ENCODE measurements at regions not wholly inside any gene's neighbourhood (a gene's known extent, or its start where the extent isn't known, plus 50 kb on each side); places are given as distances from the start of the nearest gene placed in this dataset.
A peak's percentile ranks its signal among the peaks of the same experiment; 100 is the strongest.

DNA sequence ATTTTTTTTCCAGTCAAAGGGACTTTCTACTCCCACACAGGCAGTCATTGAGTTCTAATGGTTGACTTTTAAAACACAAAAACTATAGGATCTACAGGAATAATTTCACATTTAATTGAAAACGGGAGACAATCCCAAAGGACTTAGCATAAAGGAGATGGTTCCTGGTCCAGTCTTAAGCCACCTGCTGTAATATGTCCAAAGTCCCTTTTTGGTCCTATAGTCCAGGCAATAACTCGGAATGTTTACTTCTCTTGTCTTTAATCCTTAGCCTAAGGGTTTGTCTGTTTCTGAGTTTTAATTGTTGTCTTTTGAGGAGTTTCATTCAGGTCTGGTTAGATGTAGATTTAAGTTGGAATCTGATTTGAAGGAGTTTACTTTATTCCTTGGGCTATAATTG lies 184.9 kb downstream of the BAMBI start:
- no peaks in the 10 kb centered on the region for H3K27me3 ChIP-seq
- H3K4me2 ChIP-seq = no peak overlapping the region
- TF ChIP-seq Cebpa-rat (IDR thresholded peaks at IDR 0.05) = no peak
- peaks cover 10 to 38% (median 18%) of the 10 kb centered on the region in 11 experiments for H3K9me3 ChIP-seq (replicated peaks in 1 of 11)
- no peak overlapping the region for H3K9ac ChIP-seq
- no peak overlapping the region for H3K4me3 ChIP-seq
- H4K20me1 ChIP-seq = no peaks in the 10 kb centered on the region
- 0 out of 20 replicates have a peak, but pooled peaks cover 0 to 10% (median 0%) of the 10 kb centered on the region in 10 experiments for H3K4me1 ChIP-seq
- H3K27ac ChIP-seq = no peak overlapping the region
- peaks cover 0 to 2% (median 0%) of the 10 kb centered on the region in 11 experiments; a peak in 2 of 22 replicates for H3K36me3 ChIP-seq

DNA sequence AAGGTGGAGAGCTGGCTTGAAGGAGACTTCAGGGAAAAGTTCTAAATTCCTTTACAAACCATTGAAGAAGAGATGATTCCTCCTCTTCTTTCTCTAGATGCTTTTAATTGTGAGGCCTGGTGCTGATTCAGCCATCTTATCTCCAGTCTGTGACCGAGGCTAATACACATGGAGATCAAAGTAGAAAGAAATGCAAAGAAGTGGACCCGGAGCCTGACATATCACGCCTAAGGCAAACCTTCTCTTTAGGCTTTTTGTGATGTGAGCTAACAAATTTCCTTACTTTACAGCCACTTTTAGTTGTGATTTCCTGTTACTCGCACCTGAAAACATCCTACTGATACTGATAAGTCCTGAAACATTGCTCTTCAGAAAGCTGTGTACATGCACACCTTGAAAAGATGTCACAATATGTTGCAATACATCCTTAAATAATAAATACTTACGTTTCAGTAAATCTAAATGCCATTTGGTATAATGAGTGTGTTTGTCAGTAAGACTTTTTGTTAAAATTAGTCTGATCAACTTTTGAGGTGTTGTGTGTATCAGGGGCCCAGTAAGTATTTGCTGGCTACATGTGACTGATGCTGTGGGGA lies 192.4 kb downstream of the BAMBI start:
- no peak overlapping the region for H3K4me2 ChIP-seq
- H3K36me3 ChIP-seq = no peaks in the 10 kb centered on the region
- H3K4me1 ChIP-seq = peaks cover 0 to 6% (median 0%) of the 10 kb centered on the region in 10 experiments; a peak in 3 of 20 replicates
- no peak overlapping the region for H3K4me3 ChIP-seq
- H3K27ac ChIP-seq = no peak overlapping the region
- peaks cover 0 to 13% (median 8%) of the 10 kb centered on the region in 11 experiments; a peak in 11 of 22 replicates for H3K9me3 ChIP-seq (replicated peaks in 1 of 11)
- H3K9ac ChIP-seq = no peak overlapping the region
- no peaks in the 10 kb centered on the region for H4K20me1 ChIP-seq
- TF ChIP-seq Cebpa-rat (IDR thresholded peaks at IDR 0.05) = 0 out of 22 replicates have a peak, but pooled peaks of 2 of the 11 experiments have one; percentile 17 to 39
- no peaks in the 10 kb centered on the region for H3K27me3 ChIP-seq

DNA sequence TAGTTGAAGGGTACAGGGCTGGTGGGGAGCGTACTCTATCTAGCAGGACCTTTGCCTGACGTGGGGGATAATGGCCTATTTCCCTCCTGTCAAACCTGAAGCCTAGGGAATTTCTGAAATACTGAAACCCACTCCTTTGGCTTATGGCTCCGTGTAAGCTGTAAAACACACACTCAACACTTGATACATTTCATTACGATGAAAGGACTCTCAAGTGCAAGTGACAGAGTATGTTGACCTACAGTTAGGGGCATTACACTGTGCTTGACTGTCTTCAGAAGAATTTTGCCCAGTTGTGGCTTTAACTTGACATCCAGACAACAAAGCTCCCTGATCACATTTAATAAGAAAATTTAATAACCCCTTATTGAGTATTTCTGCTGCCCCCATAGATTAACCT lies 194.3 kb downstream of the BAMBI start:
- Histone ChIP-seq H3K27me3 (no peaks in the 10 kb centered on the region), H3K4me1 (peaks cover 0 to 12% (median 0%) of the 10 kb centered on the region in 10 experiments; a peak in 6 of 20 replicates), H3K27ac (no peak overlapping the region), H3K4me3 (no peak overlapping the region), H3K4me2 (no peak overlapping the region), H3K9me3 (replicated peaks in 1 of 11) (peaks cover 0 to 14% (median 8%) of the 10 kb centered on the region in 11 experiments; a peak in 11 of 22 replicates), H3K9ac (no peak overlapping the region), H3K36me3 (no peaks in the 10 kb centered on the region), H4K20me1 (no peaks in the 10 kb centered on the region)
- TF ChIP-seq Cebpa-rat (IDR thresholded peaks at IDR 0.05) = no peak

DNA sequence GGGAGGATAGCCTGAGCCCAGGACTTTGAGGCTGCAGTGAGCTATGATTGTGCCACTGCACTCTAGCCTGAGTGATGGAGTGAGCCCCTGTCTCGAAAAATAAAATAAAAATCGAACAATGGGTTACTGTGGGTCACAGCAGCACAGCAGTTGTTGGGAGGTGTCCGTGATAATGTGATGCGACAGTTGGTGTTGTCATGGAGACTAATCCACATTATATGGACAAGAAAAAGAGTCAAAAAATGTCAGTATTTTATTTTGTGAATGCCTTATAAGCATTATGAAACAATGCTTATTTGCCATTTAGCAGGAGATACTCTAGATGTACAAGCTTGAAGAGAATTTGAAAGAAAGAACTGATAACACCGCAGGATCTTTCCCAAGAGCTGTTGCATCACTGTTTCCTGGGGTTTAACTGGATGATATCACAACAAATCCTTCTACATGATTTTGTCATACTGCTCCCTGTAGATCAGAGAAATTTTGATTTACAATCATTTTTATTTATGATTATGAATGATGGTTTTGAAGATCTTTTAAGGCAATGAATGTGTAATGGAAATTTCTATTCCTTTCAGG lies 195.4 kb downstream of the BAMBI start:
- no peaks in the 10 kb centered on the region for H4K20me1 ChIP-seq
- H3K4me3 ChIP-seq = no peak overlapping the region
- TF ChIP-seq Cebpa-rat (IDR thresholded peaks at IDR 0.05) = no peak
- H3K36me3 ChIP-seq = no peaks in the 10 kb centered on the region
- H3K4me1 ChIP-seq = peaks cover 0 to 15% (median 0%) of the 10 kb centered on the region in 10 experiments; a peak in 6 of 20 replicates
- no peaks in the 10 kb centered on the region for H3K27me3 ChIP-seq
- no peak overlapping the region for H3K4me2 ChIP-seq
- peaks cover 0 to 14% (median 8%) of the 10 kb centered on the region in 11 experiments; a peak in 11 of 22 replicates for H3K9me3 ChIP-seq (replicated peaks in 1 of 11)
- no peak overlapping the region for H3K27ac ChIP-seq
- H3K9ac ChIP-seq = no peak overlapping the region

DNA sequence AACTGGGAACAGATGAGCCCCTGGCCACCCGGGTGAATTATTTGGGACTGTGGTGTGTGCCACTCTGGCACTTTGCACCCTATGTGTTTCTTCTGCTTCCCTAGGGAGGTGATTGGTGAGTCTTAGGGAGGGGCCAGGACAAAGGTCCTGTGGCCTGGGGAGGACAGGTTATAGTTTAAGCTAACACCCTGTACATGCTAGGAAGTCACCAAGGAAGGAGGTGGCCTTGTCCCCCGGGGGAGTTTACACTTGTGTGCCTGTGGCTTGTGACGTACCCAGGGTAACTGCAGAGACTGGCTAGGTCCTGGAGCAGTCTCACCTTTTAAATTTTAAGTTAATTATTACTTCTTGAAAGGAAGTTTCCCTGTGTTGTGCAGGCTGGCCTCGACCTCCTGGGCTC lies 196.2 kb downstream of the BAMBI start:
- Histone ChIP-seq H3K9ac (no peak overlapping the region), H3K9me3 (replicated peaks in 1 of 11) (peaks cover 0 to 14% (median 8%) of the 10 kb centered on the region in 11 experiments; a peak in 11 of 22 replicates)
- TF ChIP-seq Cebpa-rat (IDR thresholded peaks at IDR 0.05) = no peak

DNA sequence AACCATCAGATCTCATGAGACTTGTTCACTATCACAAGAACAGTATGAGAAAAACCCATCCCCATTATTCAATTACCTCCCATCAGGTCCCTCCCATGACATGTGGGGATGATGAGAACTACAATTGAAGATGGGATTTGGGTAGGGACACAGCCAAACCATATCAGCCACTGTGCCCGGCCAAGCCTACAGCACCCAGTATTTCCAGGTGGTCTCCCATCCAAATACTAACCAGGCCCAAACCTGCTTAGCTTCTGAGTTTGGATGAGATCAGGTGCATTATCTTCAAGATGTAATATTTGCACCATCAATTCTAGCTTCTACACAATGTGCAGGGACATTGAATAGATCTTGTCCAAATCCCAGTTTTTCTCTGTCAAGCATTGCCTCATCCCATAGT lies 196.9 kb downstream of the BAMBI start:
- H3K4me3 ChIP-seq = no peak overlapping the region
- peaks cover 0 to 14% (median 8%) of the 10 kb centered on the region in 11 experiments; a peak in 11 of 22 replicates for H3K9me3 ChIP-seq (replicated peaks in 1 of 11)
- TF ChIP-seq Cebpa-rat (IDR thresholded peaks at IDR 0.05) = no peak
- H4K20me1 ChIP-seq = no peaks in the 10 kb centered on the region
- H3K27me3 ChIP-seq = no peaks in the 10 kb centered on the region
- H3K36me3 ChIP-seq = no peaks in the 10 kb centered on the region
- H3K27ac ChIP-seq = no peak overlapping the region
- no peak overlapping the region for H3K9ac ChIP-seq
- H3K4me1 ChIP-seq = peaks cover 0 to 16% (median 0%) of the 10 kb centered on the region in 10 experiments; a peak in 6 of 20 replicates
- H3K4me2 ChIP-seq = no peak overlapping the region

More for the DNA sequence above, 196.2 kb downstream of the BAMBI start:
- Histone ChIP-seq H3K36me3 (no peaks in the 10 kb centered on the region), H3K27ac (no peak overlapping the region), H3K27me3 (no peaks in the 10 kb centered on the region), H3K4me1 (peaks cover 0 to 15% (median 0%) of the 10 kb centered on the region in 10 experiments; a peak in 6 of 20 replicates), H3K4me3 (no peak overlapping the region), H3K4me2 (peak overlapping the region in 2 of 11 experiments; percentile 1 to 15; a peak in 2 of 22 replicates), H4K20me1 (no peaks in the 10 kb centered on the region)

DNA sequence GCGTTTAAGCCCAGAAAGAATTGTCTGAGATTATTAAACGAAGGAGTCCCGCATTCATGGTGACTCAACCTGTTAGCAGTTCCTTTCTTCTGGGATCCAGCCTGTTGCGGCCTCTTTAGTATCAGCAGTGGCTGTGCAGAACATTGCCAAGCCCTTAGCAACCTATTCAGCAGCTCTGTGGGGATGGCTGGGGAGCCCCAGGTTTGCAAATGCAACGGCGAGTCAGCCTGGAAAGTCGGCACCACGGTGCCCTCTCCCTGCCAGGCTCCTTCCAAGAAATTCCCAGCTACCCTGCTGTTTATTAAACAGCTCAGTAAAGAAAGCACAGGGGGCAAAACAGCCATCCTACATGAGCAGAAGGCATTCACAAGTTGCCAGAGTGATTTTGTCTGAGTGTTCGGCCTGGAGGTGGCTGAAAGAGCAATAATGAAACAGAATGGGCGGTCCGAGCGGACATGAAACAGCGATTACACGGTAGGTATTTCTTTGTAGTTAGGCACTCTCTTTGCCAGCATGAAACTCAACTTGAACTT lies 198.3 kb downstream of the BAMBI start:
- TF ChIP-seq Cebpa-rat (IDR thresholded peaks at IDR 0.05) = no peak
- no peak overlapping the region for H3K27ac ChIP-seq
- no peak overlapping the region for H3K4me2 ChIP-seq
- H3K4me3 ChIP-seq = no peak overlapping the region
- H3K27me3 ChIP-seq = no peaks in the 10 kb centered on the region
- peaks cover 0 to 14% (median 8%) of the 10 kb centered on the region in 11 experiments; a peak in 11 of 22 replicates for H3K9me3 ChIP-seq (replicated peaks in 1 of 11)
- H4K20me1 ChIP-seq = no peaks in the 10 kb centered on the region
- no peaks in the 10 kb centered on the region for H3K36me3 ChIP-seq
- peaks cover 0 to 26% (median 7%) of the 10 kb centered on the region in 10 experiments; a peak in 9 of 20 replicates for H3K4me1 ChIP-seq
- H3K9ac ChIP-seq = no peak overlapping the region

DNA sequence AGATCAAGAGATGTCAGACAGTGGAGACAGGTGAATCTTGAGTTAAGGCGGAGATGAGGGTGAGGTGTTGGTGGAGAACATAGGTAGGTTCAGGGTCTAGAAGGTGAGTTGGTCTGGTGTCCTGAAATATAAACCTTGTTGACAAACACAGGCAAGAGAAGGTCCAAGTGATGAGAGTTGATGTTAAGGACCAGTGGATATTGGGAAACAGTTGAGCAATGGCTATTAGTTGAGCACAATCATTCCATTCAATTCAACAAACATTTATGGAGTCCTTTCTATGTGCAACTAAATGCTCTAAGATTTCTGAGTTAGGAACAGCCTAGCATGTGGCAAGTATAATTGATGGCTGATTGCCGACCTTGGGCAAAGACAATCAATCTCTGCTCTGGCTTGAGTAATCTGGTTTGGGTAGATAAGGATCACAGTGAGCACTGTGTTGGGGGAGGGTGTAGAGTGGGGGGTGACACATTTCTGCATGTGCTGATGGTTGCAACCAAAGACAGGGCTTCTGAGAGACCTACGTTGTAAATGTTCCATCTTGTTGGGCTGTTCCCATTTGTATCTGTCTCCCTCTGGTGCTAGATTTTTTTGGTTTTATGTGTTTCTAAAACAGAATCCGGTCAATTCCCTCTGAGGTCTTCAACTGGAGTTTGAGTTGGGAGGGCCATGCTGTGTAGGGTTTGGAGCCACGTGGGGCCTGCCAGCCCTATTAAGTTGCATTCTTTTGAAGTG lies 201.1 kb downstream of the BAMBI start:
- Histone ChIP-seq H3K4me1 (peaks cover 0 to 26% (median 7%) of the 10 kb centered on the region in 10 experiments; a peak in 9 of 20 replicates), H4K20me1 (no peaks in the 10 kb centered on the region), H3K4me2 (no peak overlapping the region), H3K27me3 (no peaks in the 10 kb centered on the region), H3K27ac (no peak overlapping the region), H3K9ac (no peak overlapping the region), H3K4me3 (no peak overlapping the region), H3K36me3 (no peaks in the 10 kb centered on the region), H3K9me3 (replicated peaks in 1 of 11) (peaks cover 0 to 14% (median 8%) of the 10 kb centered on the region in 11 experiments; a peak in 11 of 22 replicates)
- TF ChIP-seq Cebpa-rat (IDR thresholded peaks at IDR 0.05) = no peak

DNA sequence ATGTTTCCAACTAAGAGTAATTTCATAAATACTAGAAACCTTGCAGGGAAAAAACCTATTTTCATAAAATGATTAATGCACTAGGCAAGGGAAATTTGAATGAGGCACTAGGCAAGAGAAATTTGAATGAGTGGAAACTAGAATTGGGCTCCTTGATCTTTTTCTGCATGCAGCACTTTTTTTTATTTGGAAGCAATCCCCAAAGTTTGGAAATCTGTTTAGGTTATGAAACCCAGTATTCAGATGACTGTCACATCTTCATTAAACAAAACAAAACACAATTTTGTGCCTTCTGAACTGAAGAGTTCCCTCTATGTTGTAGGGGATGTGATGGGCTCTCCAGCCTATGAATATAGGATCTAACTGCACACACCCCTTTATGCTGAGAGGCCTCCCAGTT lies 201.9 kb downstream of the BAMBI start:
- TF ChIP-seq Cebpa-rat (IDR thresholded peaks at IDR 0.05) = no peak
- no peak overlapping the region for H3K4me3 ChIP-seq
- peak overlapping the region in 4 of 11 experiments; percentile 25 to 52 (median 40); a peak in 2 of 22 replicates for H3K4me2 ChIP-seq
- H3K36me3 ChIP-seq = no peaks in the 10 kb centered on the region
- peaks cover 0 to 8% (median 3%) of the 10 kb centered on the region in 11 experiments; a peak in 7 of 22 replicates for H3K9me3 ChIP-seq (replicated peaks in 1 of 11)
- H3K9ac ChIP-seq = no peak overlapping the region
- no peaks in the 10 kb centered on the region for H3K27me3 ChIP-seq
- H4K20me1 ChIP-seq = no peaks in the 10 kb centered on the region
- H3K4me1 ChIP-seq = peaks cover 0 to 26% (median 7%) of the 10 kb centered on the region in 10 experiments; a peak in 9 of 20 replicates
- no peak overlapping the region for H3K27ac ChIP-seq
